SU-DHL-6 (cell line): ENCODE measurements at regions not wholly inside any gene's neighbourhood (a gene's known extent, or its start where the extent isn't known, plus 50 kb on each side); places are given as distances from the start of the nearest gene placed in this dataset.

ENCODE experiments used
- H2AFZ ChIP-seq: fragments of 200-600 bp; sonication (generic); 2 replicates; pipeline ENCODE4 v1.6.1; 2014; ENCODE audit warnings: low read depth, mild to moderate bottlenecking, moderate library complexity, mixed read lengths, antibody characterized with exemption, low read length; ENCODE audit not compliant: severe bottlenecking
- H3F3A ChIP-seq: fragments of 200-600 bp; shearing (Covaris generic); 2 replicates; pipeline ENCODE4 v1.6.0; 2016; ENCODE audit warnings: antibody characterized with exemption, mild to moderate bottlenecking; ENCODE audit not compliant: insufficient read depth
- H3K27ac ChIP-seq: fragments of 200-600 bp; sonication (generic); 2 replicates; pipeline ENCODE4 v1.5.1; 2016; ENCODE audit warnings: low read depth, mild to moderate bottlenecking, low read length, moderate library complexity, mixed read lengths
- H3K27me3 ChIP-seq: fragments of 200-600 bp; sonication (generic), shearing (Covaris generic); 2 replicates; pipeline ENCODE4 v1.6.0; 2014; ENCODE audit warnings: mild to moderate bottlenecking, low read length
- H3K36me3 ChIP-seq: fragments of 200-600 bp; sonication (generic); 2 replicates; pipeline ENCODE4 v1.6.1; 2014; ENCODE audit warnings: mild to moderate bottlenecking, low read length, mixed read lengths
- H3K4me2 ChIP-seq: fragments of 300-600, 200-600 bp; shearing (Covaris generic), sonication (generic); 2 replicates; pipeline ENCODE4 v1.6.0; 2014; ENCODE audit warnings: low read length, low read depth, mild to moderate bottlenecking; ENCODE audit not compliant: poor library complexity, severe bottlenecking
- H3K4me3 ChIP-seq: fragments of 200-600 bp; sonication (generic); 2 replicates; pipeline ENCODE4 v1.5.1; 2014; ENCODE audit warnings: antibody characterized with exemption, low read length, mild to moderate bottlenecking, mixed read lengths; ENCODE audit not compliant: insufficient read depth, poor library complexity, severe bottlenecking
- H3K79me2 ChIP-seq: fragments of 200-600 bp; sonication (generic); 2 replicates; pipeline ENCODE4 v1.6.1; 2014; ENCODE audit warnings: mild to moderate bottlenecking, low read length, moderate library complexity; ENCODE audit not compliant: insufficient read depth
- H3K9ac ChIP-seq: fragments of 200-600 bp; sonication (generic); 2 replicates; pipeline ENCODE4 v1.7.0; 2014; ENCODE audit warnings: mild to moderate bottlenecking, low read length
- H3K9me2 ChIP-seq: fragments of 200-600 bp; sonication (generic); replicated peaks from 2 replicates; pipeline ENCODE4 v1.6.1; 2014; ENCODE audit warnings: low read length; ENCODE audit not compliant: insufficient read depth
- H3K9me3 ChIP-seq: fragments of 200-600 bp; sonication (generic); 2 replicates; pipeline ENCODE4 v1.6.1; 2014; ENCODE audit warnings: low read length, mixed read lengths; ENCODE audit not compliant: insufficient read depth
- H4K20me1 ChIP-seq: fragments of 200-600 bp; sonication (generic); 2 replicates; pipeline ENCODE4 v1.6.1; 2014; ENCODE audit warnings: low read depth, mild to moderate bottlenecking, antibody characterized with exemption, low read length, moderate library complexity, mixed read lengths
- CTCF ChIP-seq: fragments of 200-600 bp; sonication (generic); IDR thresholded peaks from one replicate; pipeline ENCODE4 v1.5.1; 2017; ENCODE audit warnings: antibody characterized with exemption, mild to moderate bottlenecking, low read length, moderate library complexity; ENCODE audit not compliant: insufficient read depth, poor library complexity, severe bottlenecking
- EZH2phosphoT487 ChIP-seq: fragments of 200-600 bp; sonication (generic), shearing (Covaris generic); conservative IDR thresholded peaks from 2 replicates; pipeline ENCODE4 v1.6.1; 2018; ENCODE audit warnings: mild to moderate bottlenecking, antibody characterized with exemption, low read length, moderate library complexity, mixed read lengths

DNA sequence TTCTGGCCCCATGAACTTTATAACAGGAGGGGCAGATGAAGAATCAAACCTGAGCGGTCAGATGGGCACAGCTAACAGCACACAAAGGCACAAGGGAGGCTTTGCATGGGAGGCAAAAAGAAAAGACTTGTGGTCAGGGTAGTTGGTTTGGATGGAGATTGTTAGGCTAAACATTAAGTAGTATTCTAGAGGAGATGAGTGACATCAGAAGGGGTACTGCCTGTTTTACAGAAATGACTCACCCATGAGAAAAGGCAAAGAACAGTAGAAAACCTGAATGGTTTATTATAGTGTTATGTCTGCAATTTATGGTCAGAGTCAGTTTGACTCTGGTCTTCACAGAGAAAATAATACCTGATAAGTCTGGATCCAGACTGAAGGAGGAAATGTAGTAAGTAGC lies 129.8 kb upstream of the KIRREL3 start:
- Histone ChIP-seq H3K9me3 (no peaks in the 10 kb centered on the region), H2AFZ (no peak overlapping the region), H3K4me3 (no peak overlapping the region), H3K27me3 (no peaks in the 10 kb centered on the region), H3K36me3 (no peaks in the 10 kb centered on the region), H3K9ac (no peak overlapping the region), H3K27ac (no peak overlapping the region), H3K4me2 (no peak overlapping the region), H3F3A (no peaks in the 10 kb centered on the region), H4K20me1 (no peaks in the 10 kb centered on the region), H3K9me2 (no peaks in the 10 kb centered on the region), H3K79me2 (no peaks in the 10 kb centered on the region)
- TF ChIP-seq EZH2phosphoT487, result no peak
- no peak for TF ChIP-seq CTCF

DNA sequence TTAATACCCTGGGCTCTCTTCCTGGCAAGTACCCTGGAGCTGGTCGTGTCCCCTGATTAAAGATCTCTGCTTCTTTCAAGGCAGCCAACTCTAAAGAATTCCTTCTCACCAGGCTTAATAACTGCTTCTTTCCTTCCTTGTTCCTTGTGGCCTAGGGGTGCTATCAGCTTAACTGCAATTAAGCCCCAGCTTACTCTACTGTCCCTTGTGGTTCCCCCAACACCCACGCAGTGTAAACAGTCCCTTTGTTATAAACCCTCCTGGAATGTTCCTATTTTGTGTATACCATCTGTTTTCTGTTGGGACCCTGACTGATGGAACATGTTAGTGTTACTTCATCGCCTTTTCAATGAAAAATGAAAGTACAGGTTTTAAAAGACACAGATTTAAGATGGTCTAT lies 126.4 kb upstream of the KIRREL3 start:
- TF ChIP-seq CTCF, result no peak
- TF ChIP-seq EZH2phosphoT487, result no peak

GRCh38 chr11:127119356-127119755 lies 118.8 kb upstream of the KIRREL3 start:
- H3K27me3 ChIP-seq, result no peaks in the 10 kb centered on the region
- H3K27ac ChIP-seq, result no peak overlapping the region
- no peak for TF ChIP-seq CTCF
- TF ChIP-seq EZH2phosphoT487, result no peak

More for the DNA sequence above, 126.4 kb upstream of the KIRREL3 start:
- no peak overlapping the region for H3K9ac ChIP-seq
- no peaks in the 10 kb centered on the region for H3F3A ChIP-seq
- H3K9me3 ChIP-seq, result no peaks in the 10 kb centered on the region
- H4K20me1 ChIP-seq, result no peaks in the 10 kb centered on the region
- H3K4me2 ChIP-seq, result no peak overlapping the region
- H3K4me3 ChIP-seq, result no peak overlapping the region
- H3K27ac ChIP-seq, result no peak overlapping the region
- no peaks in the 10 kb centered on the region for H3K27me3 ChIP-seq
- H3K36me3 ChIP-seq, result no peaks in the 10 kb centered on the region
- no peaks in the 10 kb centered on the region for H3K79me2 ChIP-seq
- no peak overlapping the region for H2AFZ ChIP-seq
- H3K9me2 ChIP-seq, result no peaks in the 10 kb centered on the region

GRCh38 chr11:127118811-127119210 lies 118.2 kb upstream of the KIRREL3 start:
- no peaks in the 10 kb centered on the region for H3K79me2 ChIP-seq
- no peaks in the 10 kb centered on the region for H3K9me3 ChIP-seq
- no peaks in the 10 kb centered on the region for H3K36me3 ChIP-seq
- no peaks in the 10 kb centered on the region for H3K27me3 ChIP-seq
- no peaks in the 10 kb centered on the region for H3K9me2 ChIP-seq
- H3K4me2 ChIP-seq, result no peak overlapping the region
- no peak overlapping the region for H3K4me3 ChIP-seq
- no peak overlapping the region for H3K27ac ChIP-seq
- H3F3A ChIP-seq, result no peaks in the 10 kb centered on the region
- H2AFZ ChIP-seq, result no peak overlapping the region
- TF ChIP-seq CTCF (no peak), EZH2phosphoT487 (no peak)
- no peak overlapping the region for H3K9ac ChIP-seq
- no peaks in the 10 kb centered on the region for H4K20me1 ChIP-seq

More at GRCh38 chr11:127119356-127119755, 118.8 kb upstream of the KIRREL3 start:
- no peaks in the 10 kb centered on the region for H4K20me1 ChIP-seq
- no peak overlapping the region for H3K4me3 ChIP-seq
- H2AFZ ChIP-seq, result no peak overlapping the region
- no peaks in the 10 kb centered on the region for H3K79me2 ChIP-seq
- H3K9me2 ChIP-seq, result no peaks in the 10 kb centered on the region
- no peak overlapping the region for H3K4me2 ChIP-seq
- H3F3A ChIP-seq, result no peaks in the 10 kb centered on the region
- H3K9ac ChIP-seq, result no peak overlapping the region
- H3K9me3 ChIP-seq, result no peaks in the 10 kb centered on the region
- H3K36me3 ChIP-seq, result no peaks in the 10 kb centered on the region
